Upper lobe of right lung (tissue), 1 donor: ENCODE measurements at regions not wholly inside any gene's neighbourhood (a gene's known extent, or its start where the extent isn't known, plus 50 kb on each side); places are given as distances from the start of the nearest gene placed in this dataset.

Experiments
- ATAC-seq: fragments of 200-7000 bp; cut with Tn5 transposase; one replicate; pipeline ENCODE4 v1.9.1; 2020; ENCODE audit warnings: mild to moderate bottlenecking, moderate library complexity
- DNase-seq: peaks from one replicate; pipeline ENCODE4 v3.0.0-alpha.2; 2020
- H3K27ac ChIP-seq: fragments of 200-600 bp; one replicate; pipeline ENCODE4 v1.8.0; 2022
- H3K27me3 ChIP-seq: fragments of 200-600 bp; one replicate; pipeline ENCODE4 v1.8.0; 2022; ENCODE audit warnings: mild to moderate bottlenecking
- H3K36me3 ChIP-seq: fragments of 200-600 bp; one replicate; pipeline ENCODE4 v1.8.0; 2022
- H3K4me1 ChIP-seq: fragments of 200-600 bp; one replicate; pipeline ENCODE4 v1.8.0; 2022
- H3K4me3 ChIP-seq: fragments of 200-600 bp; one replicate; pipeline ENCODE4 v1.8.0; 2022; ENCODE audit warnings: mild to moderate bottlenecking
- H3K9me3 ChIP-seq: fragments of 200-600 bp; one replicate; pipeline ENCODE4 v1.8.0; 2022
- CTCF ChIP-seq: fragments of 200-600 bp; IDR thresholded peaks from one replicate; pipeline ENCODE4 v1.8.0; 2022; ENCODE audit warnings: antibody characterized with exemption
- intact Hi-C: fragments of 100-400 bp; cut with DNase I; formaldehyde crosslinking; loops from one replicate; pipeline ENCODE4 v1.11.0; 2022
- donor health status: DM: no; HTN: yes; CAD: no; lungs with severe emphysema.

GRCh38 chr3:36025232-36025631, 355.1 kb upstream of the STAC start:
- DNase-seq (no peak), ATAC-seq (no peak)
- Histone ChIP-seq H3K9me3 (no peaks in the 10 kb centered on the region), H3K4me3 (no peak overlapping the region), H3K27me3 (no peaks in the 10 kb centered on the region), H3K36me3 (no peaks in the 10 kb centered on the region), H3K4me1 (no peaks in the 10 kb centered on the region), H3K27ac (no peak overlapping the region)
- intact Hi-C loops = no loop called here
- TF ChIP-seq CTCF = no peak

DNA sequence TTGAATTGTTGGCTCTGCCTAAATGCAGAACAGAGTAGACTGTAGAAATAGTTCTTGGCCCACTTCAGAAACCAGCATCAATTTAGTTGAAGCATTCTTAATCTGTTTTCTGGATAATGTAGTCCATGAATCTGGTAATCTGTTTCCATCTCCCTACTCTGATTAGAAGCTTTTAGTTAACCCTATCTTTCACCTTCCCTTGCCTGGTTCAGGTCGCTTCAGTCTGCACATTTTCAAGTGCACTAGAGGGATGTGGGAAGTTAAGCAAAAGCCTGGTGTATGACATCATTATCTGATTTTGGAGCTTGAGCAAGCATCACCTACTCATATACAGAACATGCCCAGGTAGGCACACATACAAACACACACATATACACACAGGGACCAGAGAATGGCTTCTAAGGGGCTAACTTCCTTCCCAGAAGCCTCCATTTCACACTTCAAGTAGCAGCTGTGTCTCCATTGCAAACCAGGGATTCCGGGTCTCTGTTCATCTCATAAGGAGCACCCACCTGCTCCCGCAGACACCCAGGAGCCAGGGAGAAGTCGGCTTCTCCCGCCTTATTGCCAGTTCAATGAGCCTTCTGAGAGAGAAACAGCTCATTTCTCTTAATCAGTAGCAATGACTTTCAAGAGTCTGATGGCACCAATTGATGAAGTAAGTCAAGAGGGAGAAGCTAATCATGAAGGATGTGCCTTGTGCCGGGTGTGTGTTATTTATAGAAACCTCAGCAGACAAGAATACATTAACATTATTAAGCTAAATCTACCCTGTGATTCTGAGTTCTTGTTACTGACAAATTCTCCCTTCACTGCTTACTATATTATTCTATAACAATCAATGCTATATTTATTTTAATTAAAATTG, 347.9 kb upstream of the STAC start:
- Histone ChIP-seq H3K9me3 (peaks cover 5% of the 10 kb centered on the region), H3K4me3 (no peak overlapping the region), H3K36me3 (no peaks in the 10 kb centered on the region), H3K27ac (no peak overlapping the region), H3K4me1 (no peaks in the 10 kb centered on the region), H3K27me3 (no peaks in the 10 kb centered on the region)
- ATAC-seq (no peak), DNase-seq (no peak)
- no peak for TF ChIP-seq CTCF
- intact Hi-C loops = no loop called here

GRCh38 chr3:36058404-36059030, 321.8 kb upstream of the STAC start:
- Histone ChIP-seq H3K27ac (no peak overlapping the region), H3K9me3 (no peaks in the 10 kb centered on the region), H3K36me3 (no peaks in the 10 kb centered on the region), H3K27me3 (no peaks in the 10 kb centered on the region), H3K4me3 (no peak overlapping the region), H3K4me1 (no peaks in the 10 kb centered on the region)
- DNase-seq (no peak), ATAC-seq (no peak)
- intact Hi-C loops = no loop called here
- TF ChIP-seq CTCF = no peak

DNA sequence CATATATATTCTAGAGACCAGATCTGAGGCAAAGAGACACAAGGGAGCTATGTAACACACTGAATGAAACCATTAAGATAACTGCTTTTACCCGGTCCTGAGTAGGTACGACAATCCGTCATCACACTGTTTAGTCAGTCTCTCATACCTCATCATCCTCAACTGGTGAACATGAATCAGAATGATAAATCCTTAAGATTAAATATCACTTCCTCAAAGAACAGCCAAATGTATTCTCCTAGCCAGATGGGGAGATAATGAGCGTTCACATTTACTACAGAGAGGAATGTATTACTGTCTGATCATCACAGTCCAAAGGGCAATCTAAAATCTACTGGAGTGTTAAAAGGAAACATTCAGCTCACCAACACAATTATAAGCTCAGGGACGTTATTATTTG, 319.4 kb upstream of the STAC start:
- Histone ChIP-seq H3K4me3 (no peak overlapping the region), H3K9me3 (no peaks in the 10 kb centered on the region), H3K27ac (no peak overlapping the region), H3K36me3 (no peaks in the 10 kb centered on the region), H3K27me3 (no peaks in the 10 kb centered on the region), H3K4me1 (no peaks in the 10 kb centered on the region)
- intact Hi-C loops = no loop called here
- TF ChIP-seq CTCF = no peak
- no peak for DNase-seq
- ATAC-seq = no peak

DNA sequence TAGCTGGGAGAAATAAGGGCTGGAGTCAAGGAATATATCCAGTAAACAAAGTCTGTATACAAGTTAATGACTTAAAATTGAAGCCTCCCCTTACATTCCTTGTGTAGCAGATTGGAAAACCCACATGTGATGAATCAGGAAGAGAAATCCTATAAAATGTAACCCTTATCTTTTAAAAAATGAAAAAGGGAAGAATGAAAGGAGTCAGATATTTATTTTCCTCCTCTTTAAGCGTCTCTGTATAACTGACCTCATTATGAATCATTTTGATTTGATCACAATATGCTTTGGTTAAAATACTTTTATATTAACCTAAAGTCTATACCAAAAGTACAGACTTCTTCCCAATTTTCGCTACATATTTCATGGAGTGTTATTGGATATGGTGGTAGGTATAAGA, 316.3 kb upstream of the STAC start:
- intact Hi-C loops = no loop called here

More for the DNA sequence above, 316.3 kb upstream of the STAC start:
- H3K4me3 ChIP-seq = no peak overlapping the region
- H3K36me3 ChIP-seq = no peaks in the 10 kb centered on the region
- no peaks in the 10 kb centered on the region for H3K4me1 ChIP-seq
- TF ChIP-seq CTCF = no peak
- H3K9me3 ChIP-seq = no peaks in the 10 kb centered on the region
- ATAC-seq (no peak), DNase-seq (no peak)
- no peak overlapping the region for H3K27ac ChIP-seq
- H3K27me3 ChIP-seq = no peaks in the 10 kb centered on the region
